ENCODE measurements at regions not wholly inside any gene's neighbourhood (a gene's known extent, or its start where the extent isn't known, plus 50 kb on each side); places are given as distances from the start of the nearest gene placed in this dataset.

GRCh38 chr13:58429917-58430316 is 798.4 kb downstream of the PCDH17 start:
- H3K4me3 ChIP-seq: no peak overlapping the region
- peaks cover 0 to 9% (median 3%) of the 10 kb centered on the region in 4 donors for H3K9me3 ChIP-seq
- H3K36me3 ChIP-seq: no peaks in the 10 kb centered on the region
- ATAC-seq (ENCODE audit: low FRiP score in 2 of 2): no peak
- no peak for DNase-seq
- no peaks in the 10 kb centered on the region for H3K27me3 ChIP-seq
- TF ChIP-seq EP300 (IDR thresholded peaks at IDR 0.05) (no peak), POLR2AphosphoS5 (IDR thresholded peaks at IDR 0.05) (no peak), CTCF (IDR thresholded peaks at IDR 0.05) (no peak), POLR2A (IDR thresholded peaks at IDR 0.05) (no peak)
- H3K4me1 ChIP-seq: no peaks in the 10 kb centered on the region
- no peak overlapping the region for H3K27ac ChIP-seq
- WGBS, 2 donors: 83 to 91% methylated on average over 2 of the region's 2 CpGs

- DNase-seq: no peak
- peaks cover 0 to 3% (median under 1%) of the 10 kb centered on the region in 4 donors for H3K9me3 ChIP-seq
- no peak for ATAC-seq (ENCODE audit: low FRiP score in 2 of 2)
- no peaks in the 10 kb centered on the region for H3K4me1 ChIP-seq
- TF ChIP-seq CTCF (IDR thresholded peaks at IDR 0.05) (no peak), POLR2AphosphoS5 (IDR thresholded peaks at IDR 0.05) (no peak), EP300 (IDR thresholded peaks at IDR 0.05) (no peak), POLR2A (IDR thresholded peaks at IDR 0.05) (no peak)
- H3K27ac ChIP-seq: no peak overlapping the region
- H3K27me3 ChIP-seq: no peaks in the 10 kb centered on the region
- H3K36me3 ChIP-seq: no peaks in the 10 kb centered on the region
- 81 to 88% methylated on average over 4 of the region's 4 CpGs for WGBS, 2 donors
- H3K4me3 ChIP-seq: no peak overlapping the region
Observed at GRCh38 chr13:58434943-58435342, 803.4 kb downstream of the PCDH17 start.

- H3K27ac ChIP-seq: no peak overlapping the region
- TF ChIP-seq POLR2AphosphoS5 (IDR thresholded peaks at IDR 0.05) (no peak), EP300 (IDR thresholded peaks at IDR 0.05) (no peak), CTCF (IDR thresholded peaks at IDR 0.05) (no peak), POLR2A (IDR thresholded peaks at IDR 0.05) (no peak)
- ATAC-seq (ENCODE audit: low FRiP score in 2 of 2): no peak
- H3K36me3 ChIP-seq: no peaks in the 10 kb centered on the region
- no peak for DNase-seq
- H3K4me3 ChIP-seq: no peak overlapping the region
- H3K27me3 ChIP-seq: no peaks in the 10 kb centered on the region
- WGBS, 2 donors: 73 to 77% methylated on average over 5 of the region's 5 CpGs
- H3K4me1 ChIP-seq: no peaks in the 10 kb centered on the region
- H3K9me3 ChIP-seq: no peaks in the 10 kb centered on the region
Observed at GRCh38 chr13:58437427-58437826, 805.9 kb downstream of the PCDH17 start.

GRCh38 chr13:58446979-58447378 is 815.4 kb downstream of the PCDH17 start:
- ATAC-seq (ENCODE audit: low FRiP score in 2 of 2) (no peak), DNase-seq (no peak)
- Histone ChIP-seq H3K27me3 (no peaks in the 10 kb centered on the region), H3K27ac (no peak overlapping the region), H3K36me3 (no peaks in the 10 kb centered on the region), H3K4me3 (no peak overlapping the region), H3K4me1 (no peaks in the 10 kb centered on the region), H3K9me3 (no peaks in the 10 kb centered on the region)
- 73 to 79% methylated on average over 2 of the region's 2 CpGs for WGBS, 2 donors
- no peak for TF ChIP-seq POLR2A (IDR thresholded peaks at IDR 0.05)
- no peak for TF ChIP-seq CTCF (IDR thresholded peaks at IDR 0.05)
- no peak for TF ChIP-seq EP300 (IDR thresholded peaks at IDR 0.05)
- no peak for TF ChIP-seq POLR2AphosphoS5 (IDR thresholded peaks at IDR 0.05)

GRCh38 chr13:58452123-58452623 is 820.6 kb downstream of the PCDH17 start:
- WGBS, 2 donors: 56% methylated on average over 3 of the region's 3 CpGs
- no peak overlapping the region for H3K4me3 ChIP-seq
- no peak for TF ChIP-seq EP300 (IDR thresholded peaks at IDR 0.05)
- no peak for TF ChIP-seq POLR2A (IDR thresholded peaks at IDR 0.05)
- H3K4me1 ChIP-seq: no peaks in the 10 kb centered on the region
- H3K27ac ChIP-seq: no peak overlapping the region
- ATAC-seq (ENCODE audit: low FRiP score in 2 of 2) (no peak), DNase-seq (no peak)
- H3K36me3 ChIP-seq: no peaks in the 10 kb centered on the region
- H3K9me3 ChIP-seq: no peaks in the 10 kb centered on the region
- H3K27me3 ChIP-seq: no peaks in the 10 kb centered on the region

Data from upper lobe of left lung (tissue), 6 donors.